Natural killer cell treated with Interleukin-12 subunit alpha and Interleukin-12 subunit beta and Interleukin-15 and Interleukin-18, amount 100 ng/mL, for 72 hours (primary cell): ENCODE measurements at regions not wholly inside any gene's neighbourhood (a gene's known extent, or its start where the extent isn't known, plus 50 kb on each side); places are given as distances from the start of the nearest gene placed in this dataset.

Source experiments
- ATAC-seq, 2 donors: fragments of 150-1000 bp; cut with Tn5 transposase in 1 of 2; sonication (Bioruptor Pico), chemical (Tn5 transposase) in 1 of 2; 2 replicates each; pipeline ENCODE4 v1.10.0; 2021
- DNase-seq: peaks from one replicate; pipeline ENCODE4 v3.0.0; 2022; ENCODE audit warnings: low spot score
- H3K27ac Mint-ChIP-seq, 2 donors: 1 replicate in 1 of 2; 2 replicates in 1 of 2; pipeline ENCODE4 v1.8.0; 2022; ENCODE audit warnings: mixed read lengths in 2 of 2, mild to moderate bottlenecking in 1 of 2, moderate library complexity in 1 of 2
- H3K27me3 Mint-ChIP-seq, 2 donors: 1 replicate in 1 of 2; 2 replicates in 1 of 2; pipeline ENCODE4 v1.8.0; 2022; ENCODE audit warnings: mixed read lengths in 2 of 2
- H3K36me3 Mint-ChIP-seq: one replicate; pipeline ENCODE4 v1.8.0; 2022; ENCODE audit warnings: mixed read lengths
- H3K4me1 Mint-ChIP-seq, 2 donors: 1 replicate in 1 of 2; 2 replicates in 1 of 2; pipeline ENCODE4 v1.8.0; 2022; ENCODE audit warnings: low read depth in 2 of 2, mixed read lengths in 2 of 2, mild to moderate bottlenecking in 1 of 2
- H3K4me3 Mint-ChIP-seq: one replicate; pipeline ENCODE4 v1.8.0; 2022; ENCODE audit warnings: mixed read lengths
- H3K9me3 Mint-ChIP-seq: 2 replicates; pipeline ENCODE4 v1.8.0; 2022; ENCODE audit warnings: mixed read lengths

DNA sequence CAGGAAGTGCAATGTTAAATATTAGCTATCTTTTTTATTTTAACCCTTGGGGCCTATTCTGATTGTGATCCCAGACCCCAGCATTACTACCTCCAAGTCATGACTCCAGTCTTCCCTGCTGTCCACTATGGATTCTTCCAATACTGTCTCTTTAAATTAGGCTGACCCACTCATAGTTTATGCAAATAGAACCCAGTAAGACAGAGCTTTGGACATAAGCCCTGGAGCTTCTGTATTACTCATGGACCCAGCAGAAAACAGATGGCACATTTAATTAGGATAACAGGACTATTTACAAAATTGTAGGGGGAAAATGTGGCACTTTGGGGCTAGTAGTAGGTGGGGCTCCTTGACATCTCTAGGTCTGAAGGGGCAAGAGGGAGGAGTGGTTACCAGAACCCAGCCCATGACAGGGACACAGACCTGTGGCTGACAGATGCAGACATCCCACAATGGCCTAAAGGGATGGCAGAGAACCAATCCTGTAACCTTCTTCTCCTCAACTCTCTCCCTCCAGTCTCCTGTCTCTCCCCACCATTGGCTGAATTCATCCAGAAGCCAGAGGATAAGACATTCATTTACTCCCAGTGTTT lies 233.5 kb downstream of the OMA1 start:
- H3K4me1 Mint-ChIP-seq, result peaks cover 0 to 6% of the 10 kb centered on the region in 2 donors
- peaks cover 2 to 5% of the 10 kb centered on the region in 2 donors for H3K27me3 Mint-ChIP-seq
- no peaks in the 10 kb centered on the region for H3K36me3 Mint-ChIP-seq
- no peak for ATAC-seq
- H3K27ac Mint-ChIP-seq, result no peak overlapping the region
- no peak overlapping the region for H3K4me3 Mint-ChIP-seq
- no peaks in the 10 kb centered on the region for H3K9me3 Mint-ChIP-seq
- DNase-seq, result no peak

DNA sequence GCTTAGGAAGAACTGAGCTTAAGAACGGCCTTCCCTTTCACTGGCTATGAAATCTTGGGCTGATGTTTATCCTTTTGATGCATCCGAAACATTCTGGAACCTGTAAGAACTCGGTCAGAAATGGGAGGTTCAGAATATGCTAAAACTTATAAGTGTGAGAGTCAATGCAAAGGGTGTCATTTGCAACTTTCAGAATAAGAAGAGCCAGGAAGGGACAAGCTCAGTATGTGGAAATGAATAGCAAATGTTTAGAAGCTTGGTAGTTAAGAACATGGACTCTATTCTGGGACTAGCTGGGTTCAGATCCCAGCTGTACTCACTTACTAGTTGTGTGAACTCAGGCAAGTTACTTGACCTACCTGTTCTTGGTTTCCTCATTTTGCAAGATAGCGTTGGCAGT lies 234.1 kb downstream of the OMA1 start:
- ATAC-seq (no peak), DNase-seq (no peak)
- H3K36me3 Mint-ChIP-seq, result no peaks in the 10 kb centered on the region
- peaks cover 2 to 5% of the 10 kb centered on the region in 2 donors for H3K27me3 Mint-ChIP-seq
- H3K4me1 Mint-ChIP-seq, result peaks cover 0 to 6% of the 10 kb centered on the region in 2 donors
- no peaks in the 10 kb centered on the region for H3K9me3 Mint-ChIP-seq
- H3K27ac Mint-ChIP-seq, result no peak overlapping the region
- H3K4me3 Mint-ChIP-seq, result no peak overlapping the region

DNA sequence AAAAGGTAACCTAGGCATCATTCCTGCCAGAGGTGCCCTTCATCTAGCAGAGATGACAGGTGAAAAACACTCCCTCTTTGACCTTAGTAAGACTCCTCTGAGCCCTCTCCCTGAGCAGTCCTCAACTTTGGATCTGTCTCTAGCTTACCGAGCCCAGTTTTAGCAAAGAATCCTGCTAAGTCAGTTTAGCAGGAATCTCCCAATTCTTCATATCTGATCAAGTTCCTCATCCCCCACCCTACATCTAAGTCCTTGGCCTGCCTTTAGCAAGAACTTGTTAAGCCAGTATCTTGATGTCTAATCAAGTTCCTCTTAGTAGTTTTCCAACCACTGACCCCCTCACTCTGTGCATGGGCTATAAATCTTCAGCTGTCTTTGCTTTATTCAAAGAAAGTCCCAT lies 235.6 kb downstream of the OMA1 start:
- Mint-ChIP-seq H3K27ac (no peak overlapping the region), H3K4me3 (no peak overlapping the region), H3K36me3 (no peaks in the 10 kb centered on the region), H3K9me3 (no peaks in the 10 kb centered on the region), H3K4me1 (peaks cover 0 to 6% of the 10 kb centered on the region in 2 donors), H3K27me3 (no peaks in the 10 kb centered on the region)
- no peak for ATAC-seq
- DNase-seq, result no peak

DNA sequence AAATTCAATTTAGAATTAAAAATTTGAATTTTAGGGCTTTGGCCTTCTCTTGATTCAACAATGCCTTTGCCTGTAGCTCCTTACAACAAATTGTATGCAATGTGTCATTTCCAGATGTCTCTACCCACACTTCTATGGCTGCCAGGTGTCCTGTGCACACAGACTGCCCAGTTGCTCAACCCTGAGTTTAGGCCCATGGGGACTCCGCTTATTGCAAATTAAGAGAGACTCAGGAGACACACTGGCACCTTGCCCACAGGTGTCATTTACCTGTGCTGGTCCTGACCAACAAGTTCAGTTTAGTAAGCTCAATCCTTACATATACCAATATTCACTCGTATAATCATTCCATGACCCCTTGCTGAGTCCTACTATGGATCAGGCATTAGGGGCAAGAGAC lies 236.1 kb downstream of the OMA1 start:
- no peak for DNase-seq
- no peak overlapping the region for H3K4me3 Mint-ChIP-seq
- no peak overlapping the region for H3K27ac Mint-ChIP-seq
- H3K9me3 Mint-ChIP-seq, result no peaks in the 10 kb centered on the region
- no peaks in the 10 kb centered on the region for H3K27me3 Mint-ChIP-seq
- H3K4me1 Mint-ChIP-seq, result peaks cover 0 to 6% of the 10 kb centered on the region in 2 donors
- H3K36me3 Mint-ChIP-seq, result no peaks in the 10 kb centered on the region
- no peak for ATAC-seq

DNA sequence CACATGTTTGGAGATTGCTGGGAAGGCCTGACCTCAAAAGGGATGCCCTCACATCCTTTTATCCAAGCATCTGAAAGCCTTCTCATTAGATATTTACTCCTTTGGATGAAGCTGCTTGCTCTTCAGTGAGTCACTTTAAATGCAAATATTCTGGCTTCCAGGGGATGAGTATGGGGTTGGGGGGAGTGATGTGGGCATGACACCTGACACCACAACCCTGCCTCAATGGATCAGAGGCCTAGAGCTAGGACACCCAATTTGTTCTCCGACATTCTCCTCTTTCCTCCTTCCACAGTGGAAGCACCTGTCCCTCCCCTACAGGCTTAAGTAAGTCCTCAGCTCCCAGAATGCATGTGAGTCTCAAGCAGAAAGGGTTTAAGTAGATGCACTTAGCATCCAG lies 238.3 kb downstream of the OMA1 start:
- H3K4me3 Mint-ChIP-seq, result no peak overlapping the region
- H3K27me3 Mint-ChIP-seq, result no peaks in the 10 kb centered on the region
- H3K36me3 Mint-ChIP-seq, result no peaks in the 10 kb centered on the region
- no peak for ATAC-seq
- no peak overlapping the region for H3K27ac Mint-ChIP-seq
- H3K4me1 Mint-ChIP-seq, result peaks cover 0 to 6% of the 10 kb centered on the region in 2 donors
- no peak for DNase-seq
- H3K9me3 Mint-ChIP-seq, result no peaks in the 10 kb centered on the region

DNA sequence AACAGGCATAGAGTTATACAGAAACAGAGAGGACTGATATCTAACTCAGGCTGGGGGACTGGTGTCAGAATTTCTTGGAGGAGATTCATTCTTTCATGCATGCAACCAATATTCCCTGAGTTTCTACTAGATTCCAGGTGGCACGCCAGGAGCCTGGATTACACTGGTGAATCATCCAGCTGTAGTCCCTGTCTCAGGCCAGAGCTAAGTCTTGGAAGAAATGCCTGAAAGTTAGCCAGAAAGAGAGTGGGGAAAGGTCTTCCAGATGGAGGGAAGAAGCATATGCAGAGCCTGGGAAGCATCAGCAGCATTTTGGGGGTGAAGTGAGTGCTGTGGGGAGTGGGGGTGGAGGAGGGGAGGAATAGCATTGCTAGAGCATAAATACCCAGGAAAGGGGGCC lies 239.1 kb downstream of the OMA1 start:
- DNase-seq (no peak), ATAC-seq (no peak)
- Mint-ChIP-seq H3K4me1 (peaks cover 0 to 6% of the 10 kb centered on the region in 2 donors), H3K27me3 (no peaks in the 10 kb centered on the region), H3K36me3 (no peaks in the 10 kb centered on the region), H3K27ac (no peak overlapping the region), H3K9me3 (no peaks in the 10 kb centered on the region), H3K4me3 (no peak overlapping the region)

DNA sequence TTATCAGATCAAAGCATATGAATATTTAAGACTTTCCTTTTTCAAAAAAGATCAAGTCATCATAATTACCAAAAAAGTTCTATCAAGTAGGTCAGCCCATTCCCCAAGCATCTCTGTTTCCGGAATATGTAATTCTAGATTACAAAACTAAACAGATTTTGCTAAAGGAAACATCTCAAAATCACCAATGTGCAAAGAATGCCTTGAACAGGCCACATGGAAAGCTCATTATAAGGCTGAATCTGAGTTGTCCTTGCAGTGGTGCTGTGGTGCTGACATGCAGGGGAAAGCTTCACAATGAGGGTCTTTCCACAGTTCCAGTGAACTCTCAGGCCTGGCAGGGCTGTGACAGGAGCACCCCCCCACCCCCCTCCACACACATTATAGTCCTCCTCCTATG lies 240.9 kb downstream of the OMA1 start:
- no peak for DNase-seq
- H3K4me1 Mint-ChIP-seq, result no peaks in the 10 kb centered on the region
- no peaks in the 10 kb centered on the region for H3K27me3 Mint-ChIP-seq
- no peak overlapping the region for H3K4me3 Mint-ChIP-seq
- no peaks in the 10 kb centered on the region for H3K36me3 Mint-ChIP-seq
- no peak for ATAC-seq
- no peak overlapping the region for H3K27ac Mint-ChIP-seq
- no peaks in the 10 kb centered on the region for H3K9me3 Mint-ChIP-seq

DNA sequence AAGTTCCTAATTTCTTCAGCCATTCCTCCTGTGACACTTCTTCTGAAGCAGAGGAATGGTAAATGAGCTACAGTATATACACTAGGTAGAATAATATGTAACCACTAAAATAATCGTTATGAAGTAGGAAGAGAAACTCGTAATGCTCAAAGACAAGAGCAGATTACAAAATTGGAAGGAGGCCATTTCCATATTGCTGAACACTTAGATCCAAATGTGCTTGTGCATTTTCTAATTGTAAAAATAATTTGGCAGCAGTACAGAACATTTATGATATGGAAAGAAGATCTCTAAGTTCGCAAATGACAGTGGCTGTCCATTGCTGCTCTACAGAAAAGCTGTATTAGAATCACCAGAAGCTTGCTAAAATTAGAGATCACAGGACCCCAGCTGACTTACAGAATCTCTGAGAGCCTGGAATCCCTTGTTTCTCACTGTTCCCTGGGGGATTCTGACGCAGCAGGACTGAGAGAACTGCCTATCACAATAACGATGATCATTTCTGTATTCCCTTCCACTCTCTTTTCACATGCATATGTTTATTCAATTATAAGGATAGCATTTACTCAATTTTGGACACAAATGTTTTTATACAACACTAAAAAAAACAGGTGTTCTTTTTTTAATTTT lies 242.1 kb downstream of the OMA1 start:
- no peak overlapping the region for H3K27ac Mint-ChIP-seq
- no peaks in the 10 kb centered on the region for H3K4me1 Mint-ChIP-seq
- no peaks in the 10 kb centered on the region for H3K27me3 Mint-ChIP-seq
- ATAC-seq (no peak), DNase-seq (no peak)
- H3K4me3 Mint-ChIP-seq, result no peak overlapping the region
- no peaks in the 10 kb centered on the region for H3K9me3 Mint-ChIP-seq
- H3K36me3 Mint-ChIP-seq, result no peaks in the 10 kb centered on the region

DNA sequence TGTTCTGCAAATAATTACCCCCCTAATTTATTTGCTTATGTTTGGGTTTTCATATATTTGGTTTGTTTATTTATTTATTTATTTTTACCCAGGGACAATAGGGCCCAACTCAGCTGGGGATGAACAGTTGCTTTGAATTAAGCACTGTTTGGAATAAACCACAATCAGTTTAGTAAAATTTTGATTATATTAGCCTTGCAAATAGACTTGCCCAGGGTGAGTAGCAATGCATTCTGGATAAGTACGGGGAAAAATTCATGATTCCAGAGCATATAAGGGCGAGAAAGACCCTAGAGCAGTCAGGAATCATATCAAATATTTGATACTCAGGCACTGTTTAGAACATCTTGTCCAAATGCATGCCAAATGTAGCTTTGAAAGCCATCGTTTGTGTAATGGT lies 242.7 kb downstream of the OMA1 start:
- DNase-seq (no peak), ATAC-seq (no peak)
- no peaks in the 10 kb centered on the region for H3K4me1 Mint-ChIP-seq
- no peaks in the 10 kb centered on the region for H3K9me3 Mint-ChIP-seq
- no peak overlapping the region for H3K4me3 Mint-ChIP-seq
- H3K27ac Mint-ChIP-seq, result no peak overlapping the region
- H3K36me3 Mint-ChIP-seq, result no peaks in the 10 kb centered on the region
- no peaks in the 10 kb centered on the region for H3K27me3 Mint-ChIP-seq

DNA sequence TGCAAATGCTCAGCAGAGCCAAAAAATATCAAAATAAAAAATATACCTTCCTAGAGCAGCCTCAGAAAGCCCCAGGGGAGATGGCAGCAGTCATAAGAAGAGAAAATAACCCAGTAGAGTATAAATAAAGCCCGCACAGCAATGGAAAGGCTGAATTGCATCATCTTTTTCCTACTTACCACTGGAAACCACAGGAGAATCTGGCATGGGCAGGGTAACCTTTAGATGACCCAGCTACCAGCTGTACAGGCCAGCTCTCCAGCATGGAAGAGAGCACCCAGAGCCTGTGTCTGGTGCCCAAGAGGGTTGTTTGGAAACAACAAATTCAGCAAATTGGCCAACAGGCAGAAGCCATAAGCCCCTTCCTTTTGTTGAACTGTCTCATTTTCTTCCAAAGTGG lies 253.1 kb downstream of the OMA1 start:
- Mint-ChIP-seq H3K27me3 (peaks cover 4 to 8% of the 10 kb centered on the region in 2 donors), H3K4me3 (no peak overlapping the region), H3K27ac (no peak overlapping the region), H3K36me3 (no peaks in the 10 kb centered on the region), H3K4me1 (no peaks in the 10 kb centered on the region), H3K9me3 (peaks cover 4% of the 10 kb centered on the region)
- DNase-seq (no peak), ATAC-seq (no peak)

DNA sequence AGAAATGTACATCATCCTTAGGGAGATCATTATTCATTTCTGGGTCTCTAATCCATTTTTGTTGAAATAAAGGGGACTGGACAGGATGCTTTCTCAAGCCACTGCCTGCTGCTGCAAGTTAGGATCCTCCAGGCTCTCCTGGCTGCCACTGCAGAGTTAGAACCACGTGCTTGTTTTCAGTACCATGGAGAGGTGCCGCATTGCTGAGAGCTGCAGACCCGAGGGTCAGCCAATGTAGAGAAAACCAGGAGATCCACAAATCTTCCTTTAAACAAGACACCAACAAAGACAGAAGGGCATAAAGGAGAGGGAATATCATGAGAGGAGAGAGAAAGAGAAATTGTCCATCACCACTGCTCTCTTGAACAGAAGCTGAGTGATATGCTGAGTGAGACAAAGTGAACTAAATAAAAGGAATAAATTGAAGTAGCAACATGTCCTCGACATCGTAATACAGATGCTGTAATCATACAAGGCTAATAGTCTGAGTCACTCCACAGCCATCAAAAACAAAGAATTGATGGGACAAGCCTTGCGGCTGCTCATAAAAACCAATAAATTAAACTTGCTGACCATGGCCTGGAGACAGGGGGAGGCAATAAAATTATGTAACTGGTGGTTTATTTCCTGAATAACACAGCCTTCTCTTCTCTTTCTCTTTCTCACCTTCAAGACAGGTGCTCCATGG lies 255.7 kb downstream of the OMA1 start:
- DNase-seq (no peak), ATAC-seq (no peak)
- H3K27ac Mint-ChIP-seq, result no peak overlapping the region
- H3K9me3 Mint-ChIP-seq, result peaks cover 4% of the 10 kb centered on the region
- H3K4me3 Mint-ChIP-seq, result no peak overlapping the region
- H3K36me3 Mint-ChIP-seq, result no peaks in the 10 kb centered on the region
- H3K27me3 Mint-ChIP-seq, result peaks cover 7 to 10% of the 10 kb centered on the region in 2 donors
- no peaks in the 10 kb centered on the region for H3K4me1 Mint-ChIP-seq

DNA sequence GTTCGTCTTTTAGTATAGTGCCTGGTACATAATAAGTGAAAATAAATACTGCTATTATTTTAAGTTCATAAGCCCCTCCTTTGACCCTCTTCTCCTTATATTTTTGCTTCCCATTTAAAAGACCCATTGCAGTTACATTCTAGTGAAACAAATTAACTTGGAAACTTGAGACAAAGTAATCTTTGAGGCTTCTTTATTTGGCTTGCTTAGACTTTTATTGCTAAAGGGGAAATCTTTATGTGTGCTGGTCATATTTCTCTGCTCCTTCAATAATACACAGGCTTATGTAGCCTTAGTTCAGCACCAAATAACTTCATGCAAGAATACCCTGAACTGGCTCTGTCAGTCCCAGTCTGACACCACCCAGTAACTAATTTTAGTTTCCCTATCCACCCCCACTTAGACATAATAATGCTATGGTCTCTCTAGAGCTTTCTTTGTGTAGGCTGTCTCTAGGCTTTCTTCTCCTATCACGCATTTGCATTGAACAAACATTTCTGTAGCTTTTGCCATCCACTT lies 257.8 kb downstream of the OMA1 start:
- Mint-ChIP-seq H3K4me3 (no peak overlapping the region), H3K9me3 (peaks cover 4% of the 10 kb centered on the region), H3K27ac (no peak overlapping the region)

DNA sequence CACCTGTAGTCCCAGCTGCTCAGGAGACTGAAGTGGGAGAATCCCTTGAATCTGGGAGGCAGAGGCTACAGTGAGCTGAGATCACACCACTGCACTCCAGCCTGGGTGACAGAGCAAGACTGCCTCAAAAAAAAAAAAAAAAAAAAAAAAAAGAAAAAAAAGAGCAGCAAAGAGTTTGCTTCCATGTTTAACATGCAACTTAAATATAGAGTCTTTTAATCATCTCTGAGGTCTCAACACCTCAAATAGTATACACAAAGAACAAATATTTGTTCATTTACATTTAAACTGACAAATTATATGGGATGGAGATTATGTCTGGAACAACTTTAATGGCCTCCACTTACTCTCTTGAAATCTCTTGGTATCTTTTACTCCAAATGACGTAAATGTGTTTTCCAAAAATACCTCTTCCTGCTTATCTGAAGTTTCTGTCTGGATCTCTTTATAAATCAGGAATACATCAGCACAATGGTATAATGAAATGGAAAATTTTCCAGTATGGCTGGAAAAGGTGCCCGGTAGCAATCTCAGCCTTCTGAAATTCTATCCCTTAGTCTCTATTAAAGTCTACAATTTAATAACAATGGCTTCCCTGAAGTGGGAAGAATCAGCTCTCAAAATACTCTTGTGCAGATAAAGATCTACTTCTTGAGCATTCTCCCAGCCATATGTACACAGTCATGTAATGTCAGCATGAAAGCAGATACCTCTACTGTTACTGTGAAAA lies 258.5 kb downstream of the OMA1 start:
- ATAC-seq (no peak), DNase-seq (no peak)
- no peaks in the 10 kb centered on the region for H3K4me1 Mint-ChIP-seq
- H3K9me3 Mint-ChIP-seq, result peaks cover 4% of the 10 kb centered on the region
- H3K27ac Mint-ChIP-seq, result no peak overlapping the region
- no peak overlapping the region for H3K4me3 Mint-ChIP-seq
- H3K36me3 Mint-ChIP-seq, result no peaks in the 10 kb centered on the region
- H3K27me3 Mint-ChIP-seq, result peaks cover 10 to 15% of the 10 kb centered on the region in 2 donors

More for the DNA sequence above, 257.8 kb downstream of the OMA1 start:
- Mint-ChIP-seq H3K27me3 (peaks cover 7 to 15% of the 10 kb centered on the region in 2 donors), H3K36me3 (no peaks in the 10 kb centered on the region), H3K4me1 (no peaks in the 10 kb centered on the region)
- no peak for DNase-seq
- no peak for ATAC-seq

DNA sequence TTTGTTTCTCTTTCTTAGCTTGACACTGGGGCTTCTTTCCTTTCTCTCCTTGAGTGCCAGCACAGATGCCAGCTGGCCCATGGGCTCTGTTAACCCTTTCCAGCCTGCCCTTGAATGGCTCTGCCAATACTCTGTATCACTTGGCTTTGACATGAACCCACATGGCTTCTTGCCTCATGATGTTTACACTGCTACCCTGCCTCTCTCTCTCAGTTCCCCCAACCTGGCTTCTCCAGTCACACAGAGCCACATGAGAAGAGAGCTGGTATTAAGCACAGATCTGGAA lies 262.4 kb downstream of the OMA1 start:
- Mint-ChIP-seq H3K36me3 (no peaks in the 10 kb centered on the region), H3K27ac (no peak overlapping the region), H3K27me3 (peaks cover 5 to 7% of the 10 kb centered on the region in 2 donors), H3K4me3 (no peak overlapping the region), H3K9me3 (no peaks in the 10 kb centered on the region), H3K4me1 (no peaks in the 10 kb centered on the region)
- no peak for ATAC-seq
- DNase-seq, result no peak
